Nephron (organoid): ENCODE measurements at regions not wholly inside any gene's neighbourhood (a gene's known extent, or its start where the extent isn't known, plus 50 kb on each side); places are given as distances from the start of the nearest gene placed in this dataset.

Experiments used
- H3K27ac Mint-ChIP-seq, 3 experiments: 2 replicates each; pipeline ENCODE4 v1.8.0; 2020; ENCODE audit warnings: mixed read lengths in 3 of 3, mild to moderate bottlenecking in 2 of 3, moderate library complexity in 1 of 3
- H3K27me3 Mint-ChIP-seq: 2 replicates; pipeline ENCODE4 v1.8.0; 2021; ENCODE audit warnings: low read depth, mild to moderate bottlenecking, moderate library complexity, mixed read lengths
- H3K36me3 Mint-ChIP-seq: 2 replicates; pipeline ENCODE4 v1.8.0; 2020; ENCODE audit warnings: low read depth, mixed read lengths
- H3K4me1 Mint-ChIP-seq: 2 replicates; pipeline ENCODE4 v1.8.0; 2020; ENCODE audit warnings: mixed read lengths
- H3K4me3 Mint-ChIP-seq, 3 experiments: 2 replicates each; pipeline ENCODE4 v1.8.0; 2020; ENCODE audit warnings: mild to moderate bottlenecking in 3 of 3, mixed read lengths in 3 of 3, moderate library complexity in 2 of 3
- H3K9me3 Mint-ChIP-seq: 2 replicates; pipeline ENCODE4 v1.8.0; 2020; ENCODE audit warnings: mixed read lengths
- TF ChIP-seq, protein P1 (sequence below), 3 experiments: fragments of 200-600 bp; sonication (generic); IDR thresholded peaks; one replicate each; pipeline ENCODE4 v1.5.0; 2021; ENCODE audit warnings: antibody characterized with exemption in 3 of 3; ENCODE audit not compliant: unreplicated experiment in 3 of 3

DNA sequence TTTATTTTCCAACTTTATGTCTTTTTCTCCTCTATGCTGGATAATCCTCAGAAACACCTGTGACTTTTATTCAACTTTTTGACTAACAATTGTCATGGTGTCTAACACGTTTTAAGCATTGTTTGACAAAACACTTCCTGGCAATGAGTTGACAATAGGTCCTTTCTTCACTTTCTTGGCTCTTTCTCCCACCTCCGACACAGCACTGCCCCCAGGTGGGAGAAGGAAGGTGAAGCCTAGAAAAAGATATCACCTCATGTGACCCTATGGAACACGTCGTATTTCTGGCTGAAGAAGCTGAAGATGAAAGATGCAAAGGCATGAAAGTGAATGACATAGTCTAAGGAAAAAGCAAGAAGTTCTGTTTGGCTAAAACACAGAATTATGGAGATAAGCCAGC is 430.0 kb downstream of the ETNK1 start:
- no peak overlapping the region for H3K4me3 Mint-ChIP-seq
- H3K27ac Mint-ChIP-seq = no peak overlapping the region
- H3K36me3 Mint-ChIP-seq = no peaks in the 10 kb centered on the region
- H3K4me1 Mint-ChIP-seq = no peaks in the 10 kb centered on the region
- H3K9me3 Mint-ChIP-seq = peaks cover 3% of the 10 kb centered on the region
- H3K27me3 Mint-ChIP-seq = peaks cover 4% of the 10 kb centered on the region
- TF ChIP-seq, protein P1, sequence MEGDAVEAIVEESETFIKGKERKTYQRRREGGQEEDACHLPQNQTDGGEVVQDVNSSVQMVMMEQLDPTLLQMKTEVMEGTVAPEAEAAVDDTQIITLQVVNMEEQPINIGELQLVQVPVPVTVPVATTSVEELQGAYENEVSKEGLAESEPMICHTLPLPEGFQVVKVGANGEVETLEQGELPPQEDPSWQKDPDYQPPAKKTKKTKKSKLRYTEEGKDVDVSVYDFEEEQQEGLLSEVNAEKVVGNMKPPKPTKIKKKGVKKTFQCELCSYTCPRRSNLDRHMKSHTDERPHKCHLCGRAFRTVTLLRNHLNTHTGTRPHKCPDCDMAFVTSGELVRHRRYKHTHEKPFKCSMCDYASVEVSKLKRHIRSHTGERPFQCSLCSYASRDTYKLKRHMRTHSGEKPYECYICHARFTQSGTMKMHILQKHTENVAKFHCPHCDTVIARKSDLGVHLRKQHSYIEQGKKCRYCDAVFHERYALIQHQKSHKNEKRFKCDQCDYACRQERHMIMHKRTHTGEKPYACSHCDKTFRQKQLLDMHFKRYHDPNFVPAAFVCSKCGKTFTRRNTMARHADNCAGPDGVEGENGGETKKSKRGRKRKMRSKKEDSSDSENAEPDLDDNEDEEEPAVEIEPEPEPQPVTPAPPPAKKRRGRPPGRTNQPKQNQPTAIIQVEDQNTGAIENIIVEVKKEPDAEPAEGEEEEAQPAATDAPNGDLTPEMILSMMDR (IDR thresholded peaks at IDR 0.05; ENCODE audit: unreplicated experiment in 3 of 3) = peak in 1 of 3 experiments; percentile 39

DNA sequence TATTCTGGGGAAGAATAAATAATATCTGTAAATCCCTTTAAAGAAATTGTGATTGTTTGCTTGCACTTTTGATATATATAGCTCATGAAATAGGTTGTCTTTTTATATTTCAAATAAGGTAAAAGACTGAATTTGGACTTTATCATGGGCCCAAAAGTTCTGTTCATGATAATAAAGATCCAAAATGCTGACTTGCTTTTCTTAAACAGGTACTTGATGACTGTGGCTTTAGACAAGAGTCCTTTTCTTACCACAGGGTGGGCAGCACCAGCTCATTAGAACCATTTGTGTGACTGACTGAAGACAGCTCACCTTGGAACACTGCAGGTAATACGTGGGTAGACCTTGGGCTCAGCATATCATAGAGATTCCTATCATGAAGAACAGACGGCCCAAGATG is 432.6 kb downstream of the ETNK1 start:
- Mint-ChIP-seq H3K27ac (no peak overlapping the region), H3K36me3 (no peaks in the 10 kb centered on the region), H3K4me1 (peaks cover 9% of the 10 kb centered on the region), H3K27me3 (peaks cover 4% of the 10 kb centered on the region), H3K4me3 (no peak overlapping the region), H3K9me3 (peaks cover 2% of the 10 kb centered on the region)
- TF ChIP-seq, protein P1 (IDR thresholded peaks at IDR 0.05; ENCODE audit: unreplicated experiment in 3 of 3) = no peak

DNA sequence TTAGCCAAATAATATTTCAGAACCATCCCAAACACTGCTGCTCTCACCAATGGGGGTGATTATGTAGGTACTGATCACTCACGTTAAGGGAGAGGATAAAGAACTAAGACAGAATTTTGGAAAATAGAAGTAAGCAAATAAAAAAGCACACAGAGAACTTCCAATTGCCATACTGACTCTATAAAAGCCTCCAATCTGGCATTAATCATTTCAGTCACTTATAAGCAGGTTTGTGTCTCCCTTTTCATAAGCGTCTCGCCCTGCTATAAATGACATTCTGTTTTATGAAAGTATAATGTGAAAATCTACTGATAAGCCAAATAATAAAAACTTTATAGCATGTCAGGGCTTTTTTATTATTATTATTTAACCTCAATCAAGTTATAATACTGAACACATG is 435.2 kb downstream of the ETNK1 start:
- H3K4me3 Mint-ChIP-seq = no peak overlapping the region
- no peak overlapping the region for H3K27ac Mint-ChIP-seq
- TF ChIP-seq, protein P1 (IDR thresholded peaks at IDR 0.05; ENCODE audit: unreplicated experiment in 3 of 3) = no peak
- peaks cover 9% of the 10 kb centered on the region for H3K4me1 Mint-ChIP-seq
- no peaks in the 10 kb centered on the region for H3K9me3 Mint-ChIP-seq
- H3K36me3 Mint-ChIP-seq = no peaks in the 10 kb centered on the region
- H3K27me3 Mint-ChIP-seq = no peaks in the 10 kb centered on the region

DNA sequence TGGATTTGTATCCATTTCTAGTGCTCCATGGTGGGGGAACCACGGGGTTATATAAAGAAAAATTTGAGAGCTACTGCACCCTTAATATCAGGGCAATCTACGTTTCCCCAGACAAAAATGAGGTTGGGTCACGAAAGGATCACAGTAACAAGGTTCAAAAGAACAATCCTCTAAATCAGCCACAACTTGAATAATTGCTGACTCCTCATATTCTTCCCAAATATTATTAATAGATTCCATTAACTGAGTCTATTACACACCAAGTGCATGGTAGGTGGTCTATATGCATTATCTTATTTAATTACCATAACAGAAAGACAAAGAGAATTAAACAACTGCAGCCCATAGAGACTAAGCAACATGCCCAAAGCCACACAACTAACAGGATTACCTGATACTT is 438.2 kb downstream of the ETNK1 start:
- Mint-ChIP-seq H3K36me3 (no peaks in the 10 kb centered on the region), H3K4me1 (peaks cover 9% of the 10 kb centered on the region), H3K27me3 (no peaks in the 10 kb centered on the region), H3K4me3 (no peak overlapping the region), H3K27ac (no peak overlapping the region), H3K9me3 (no peaks in the 10 kb centered on the region)
- TF ChIP-seq, protein P1 (IDR thresholded peaks at IDR 0.05; ENCODE audit: unreplicated experiment in 3 of 3) = no peak

DNA sequence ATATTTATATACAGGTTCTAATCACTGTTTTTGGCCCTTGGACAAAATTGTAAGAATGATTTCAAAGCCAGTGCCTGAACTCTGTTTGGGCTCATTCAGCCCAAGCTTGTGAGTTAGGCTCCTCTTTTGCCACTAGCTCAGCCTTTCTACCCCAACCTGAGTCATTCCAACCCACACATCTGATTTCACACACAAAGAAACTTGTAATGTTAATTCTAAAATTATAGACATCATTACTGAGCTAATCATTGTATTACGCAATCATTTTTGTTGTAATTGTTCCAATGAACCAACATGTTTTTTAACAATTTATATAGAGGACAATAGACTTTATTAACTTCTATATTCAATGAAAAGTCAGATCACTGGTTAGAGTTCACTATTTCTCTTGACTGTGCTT is 441.1 kb downstream of the ETNK1 start:
- Mint-ChIP-seq H3K9me3 (no peaks in the 10 kb centered on the region), H3K4me3 (no peak overlapping the region), H3K36me3 (no peaks in the 10 kb centered on the region), H3K27me3 (no peaks in the 10 kb centered on the region), H3K27ac (no peak overlapping the region), H3K4me1 (peaks cover 2% of the 10 kb centered on the region)
- TF ChIP-seq, protein P1 (IDR thresholded peaks at IDR 0.05; ENCODE audit: unreplicated experiment in 3 of 3) = no peak

DNA sequence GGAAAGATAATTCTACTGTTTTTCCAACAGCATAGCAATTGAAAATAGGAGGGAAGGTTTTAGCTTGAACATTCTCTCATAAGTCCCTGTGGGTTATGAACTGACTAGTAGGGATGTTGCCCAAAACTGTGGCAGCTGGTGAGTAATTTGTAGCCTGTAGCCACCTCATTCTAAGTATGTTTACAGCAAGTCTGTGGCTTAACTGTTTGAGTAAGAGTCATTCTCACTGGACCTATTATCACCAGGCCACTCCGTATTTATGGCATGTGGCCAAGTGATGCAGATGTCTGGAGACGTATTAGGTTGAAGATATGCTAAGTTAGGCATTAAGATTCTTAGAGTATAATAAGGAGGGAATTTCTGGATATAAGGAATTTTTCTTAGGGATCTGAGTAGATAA is 458.3 kb downstream of the ETNK1 start:
- H3K9me3 Mint-ChIP-seq = peaks cover 1% of the 10 kb centered on the region
- TF ChIP-seq, protein P1 (IDR thresholded peaks at IDR 0.05; ENCODE audit: unreplicated experiment in 3 of 3) = no peak
- H3K36me3 Mint-ChIP-seq = no peaks in the 10 kb centered on the region
- no peaks in the 10 kb centered on the region for H3K4me1 Mint-ChIP-seq
- peaks cover 3% of the 10 kb centered on the region for H3K27me3 Mint-ChIP-seq
- H3K27ac Mint-ChIP-seq = no peak overlapping the region
- H3K4me3 Mint-ChIP-seq = no peak overlapping the region
